Heart left ventricle (tissue), 16 donors: ENCODE measurements at regions not wholly inside any gene's neighbourhood (a gene's known extent, or its start where the extent isn't known, plus 50 kb on each side); places are given as distances from the start of the nearest gene placed in this dataset.

Source experiments
- ATAC-seq, 4 donors: fragments of 200-7000 bp; cut with Tn5 transposase; one replicate each; pipeline ENCODE4 v1.9.1; 2020 to 2022; ENCODE audit warnings: moderate library complexity in 4 of 4, mild to moderate bottlenecking in 3 of 4, moderate number of reproducible peaks in 1 of 4
- DNase-seq, 5 donors: peaks; one replicate each; pipeline ENCODE4 v3.0.0-alpha.2; 2020
- H3K27ac ChIP-seq, 12 donors: fragments of 200-600 bp; sonication (generic) in 4 of 12; one replicate each; pipeline versions ENCODE4 v1.5.0 to v1.8.0; 2016 to 2022; ENCODE audit warnings: mild to moderate bottlenecking in 2 of 12
- H3K27me3 ChIP-seq, 9 donors: fragments of 200-600 bp; sonication (generic) in 2 of 9; one replicate each; pipeline versions ENCODE4 v1.5.1 to v1.8.0; 2016 to 2022; ENCODE audit warnings: mild to moderate bottlenecking in 3 of 9
- H3K36me3 ChIP-seq, 9 donors: fragments of 200-600 bp; sonication (generic) in 2 of 9; one replicate each; pipeline versions ENCODE4 v1.5.0 to v1.8.0; 2018 to 2022; ENCODE audit warnings: mild to moderate bottlenecking in 2 of 9
- H3K4me1 ChIP-seq, 12 donors: fragments of 200-600 bp; sonication (generic) in 4 of 12; one replicate each; pipeline versions ENCODE4 v1.5.0 to v1.8.0; 2016 to 2022; ENCODE audit warnings: mild to moderate bottlenecking in 3 of 12
- H3K4me3 ChIP-seq, 12 donors: fragments of 200-600 bp; sonication (generic) in 4 of 12; one replicate each; pipeline versions ENCODE4 v1.5.0 to v1.8.0; 2017 to 2022; ENCODE audit warnings: mild to moderate bottlenecking in 9 of 12, moderate library complexity in 4 of 12
- H3K9me3 ChIP-seq, 12 donors: fragments of 200-600 bp; sonication (generic) in 4 of 12; one replicate each; pipeline versions ENCODE4 v1.5.0 to v1.8.0; 2016 to 2022; ENCODE audit warnings: mild to moderate bottlenecking in 1 of 12
- POLR2A ChIP-seq, 2 donors: fragments of 450-650 bp; IDR thresholded peaks; one replicate each; pipeline ENCODE4 v1.6.1; 2017; ENCODE audit warnings: antibody characterized with exemption in 2 of 2, mild to moderate bottlenecking in 2 of 2, moderate library complexity in 2 of 2
- WGBS, 4 donors: extraction: QIAGEN DNeasy Blood & Tissue Kit in 2 of 4; methylation state at CpG; one replicate each; pipeline versions ENCODE4 v1.1.5 to v1.1.7; 2013 to 2018; 5-methylcytosine and 5-hydroxymethylcytosine counted together
- intact Hi-C, 10 donors: fragments of 100-400 bp; cut with DNase I; formaldehyde crosslinking; loops; one replicate each; pipeline versions ENCODE4 v1.11.1 to v1.14.2; 2022
- TF ChIP-seq, protein P1 (sequence below), 12 donors: fragments of 200-600 bp; sonication (generic) in 4 of 12; IDR thresholded peaks; one replicate each; pipeline versions ENCODE4 v1.5.0 to v1.8.0; 2018 to 2022; ENCODE audit warnings: antibody characterized with exemption in 12 of 12, mild to moderate bottlenecking in 5 of 12
- donor health status: ischemic (EF 13 %, LVEDD 7.1; RV severe dilation, severe dysfunction).
- donor health status: healthy with polysubstance abuse.
- donor health status: DM: no; HTN: yes; CAD: no.
- donor health status: DM: no; HTN: no; CAD: no.
- donor health status: ischemic (EF 25% LVEDD 6.9; RV normal size, moderate dysfunction).
- donor health status: ischemic (EF 25% LVEDD 5.7; RV mildly dilated, moderate dysfunction).
- donor health status: healthy.
- donor health status: DM: yes; HTN: yes; CAD: no.
- donor health status: ischemic (EF 35%, LVEDD 5.7; RV mildly dilated, moderate dysfunction).
- donor health status: nonischemic (EF 11% LVEDD 7.7; RV severe dilation, severe dysfunction).
- donor health status: DM: yes; HTN: yes; CAD: no.
- donor health status: PGD.
- donor health status: ischemic (EF 29% LVEDD 5.4; RV normal size, mild dysfunction).
- donor health status: nonischemic (EF 23%, LVEDD 6.1; RV moderate dilation, normal function).

DNA sequence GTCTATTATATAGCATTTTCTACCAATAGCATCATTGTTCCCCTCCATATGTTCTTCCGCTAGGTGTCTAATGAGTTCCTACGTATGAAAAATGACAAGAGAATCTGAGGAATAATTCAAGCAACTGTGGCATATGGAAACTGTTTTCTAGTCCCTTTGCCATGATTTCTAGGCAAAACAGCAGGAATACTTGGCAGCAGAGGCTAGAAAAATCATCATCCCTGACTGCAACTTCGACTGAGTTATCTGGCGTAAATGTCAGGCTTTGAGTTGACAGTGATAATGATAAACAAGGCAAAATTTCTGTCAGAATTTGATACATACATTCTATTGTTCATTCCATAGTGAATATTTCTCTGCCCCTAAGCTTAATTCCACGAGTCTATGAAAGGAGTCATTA is 572.8 kb upstream of the USP15 start:
- Histone ChIP-seq H3K36me3 (no peaks in the 10 kb centered on the region), H3K27ac (no peak overlapping the region), H3K27me3 (no peaks in the 10 kb centered on the region), H3K4me3 (no peak overlapping the region), H3K9me3 (no peaks in the 10 kb centered on the region), H3K4me1 (no peaks in the 10 kb centered on the region)
- TF ChIP-seq, protein P1, sequence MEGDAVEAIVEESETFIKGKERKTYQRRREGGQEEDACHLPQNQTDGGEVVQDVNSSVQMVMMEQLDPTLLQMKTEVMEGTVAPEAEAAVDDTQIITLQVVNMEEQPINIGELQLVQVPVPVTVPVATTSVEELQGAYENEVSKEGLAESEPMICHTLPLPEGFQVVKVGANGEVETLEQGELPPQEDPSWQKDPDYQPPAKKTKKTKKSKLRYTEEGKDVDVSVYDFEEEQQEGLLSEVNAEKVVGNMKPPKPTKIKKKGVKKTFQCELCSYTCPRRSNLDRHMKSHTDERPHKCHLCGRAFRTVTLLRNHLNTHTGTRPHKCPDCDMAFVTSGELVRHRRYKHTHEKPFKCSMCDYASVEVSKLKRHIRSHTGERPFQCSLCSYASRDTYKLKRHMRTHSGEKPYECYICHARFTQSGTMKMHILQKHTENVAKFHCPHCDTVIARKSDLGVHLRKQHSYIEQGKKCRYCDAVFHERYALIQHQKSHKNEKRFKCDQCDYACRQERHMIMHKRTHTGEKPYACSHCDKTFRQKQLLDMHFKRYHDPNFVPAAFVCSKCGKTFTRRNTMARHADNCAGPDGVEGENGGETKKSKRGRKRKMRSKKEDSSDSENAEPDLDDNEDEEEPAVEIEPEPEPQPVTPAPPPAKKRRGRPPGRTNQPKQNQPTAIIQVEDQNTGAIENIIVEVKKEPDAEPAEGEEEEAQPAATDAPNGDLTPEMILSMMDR (IDR thresholded peaks at IDR 0.05) = no peak
- no peak for TF ChIP-seq POLR2A (IDR thresholded peaks at IDR 0.05)
- WGBS, 4 donors = 57 to 63% (median 59%) methylated on average over 5 of the region's 5 CpGs
- no peak for DNase-seq
- intact Hi-C loops = no loop called here
- ATAC-seq = no peak

DNA sequence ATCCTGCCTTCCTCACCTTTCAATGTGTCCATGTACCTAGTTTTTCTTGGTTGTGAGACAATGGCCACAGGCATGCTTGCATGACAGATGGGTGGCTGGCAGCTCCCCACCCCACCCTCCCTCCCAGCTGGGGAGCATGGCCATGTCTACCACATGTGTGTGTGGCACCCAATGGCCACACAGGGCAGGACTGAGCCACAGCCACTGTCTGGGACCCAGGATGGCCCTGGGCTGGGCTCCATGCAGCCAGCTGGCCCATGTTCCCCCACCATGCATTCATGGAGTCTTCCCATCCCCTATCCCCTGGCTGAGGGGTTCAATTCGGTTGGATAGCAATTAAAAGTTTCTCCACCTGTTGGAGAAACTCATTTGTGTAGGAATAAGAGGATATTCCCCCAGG is 566.0 kb upstream of the USP15 start:
- intact Hi-C loops = no loop called here
- TF ChIP-seq POLR2A (IDR thresholded peaks at IDR 0.05) = no peak
- TF ChIP-seq, protein P1 (IDR thresholded peaks at IDR 0.05) = no peak
- Histone ChIP-seq H3K36me3 (no peaks in the 10 kb centered on the region), H3K4me1 (no peaks in the 10 kb centered on the region), H3K4me3 (no peak overlapping the region), H3K27ac (no peak overlapping the region), H3K27me3 (no peaks in the 10 kb centered on the region), H3K9me3 (peaks cover 0 to 47% (median 25%) of the 10 kb centered on the region in 12 donors)
- WGBS, 4 donors = 29 to 39% (median 29%) methylated on average over 1 of the region's 1 CpG
- ATAC-seq (no peak), DNase-seq (no peak)

DNA sequence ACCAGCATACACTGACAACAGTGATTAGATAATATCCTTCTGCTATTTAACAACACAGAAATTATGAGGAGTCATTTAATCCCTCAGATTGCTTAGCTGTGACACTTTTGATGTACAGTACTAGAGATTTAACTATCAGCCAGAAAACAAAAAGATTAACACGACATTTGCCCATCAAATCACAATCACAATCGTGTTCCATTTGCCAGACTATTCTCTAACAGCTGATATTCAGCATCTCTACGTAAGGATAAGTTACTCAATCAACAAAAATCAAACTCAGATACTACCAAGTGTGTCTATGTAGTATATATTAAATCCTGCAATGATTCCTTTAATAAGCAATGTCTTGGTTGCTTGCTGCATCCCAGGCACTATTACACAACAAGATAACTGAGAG is 558.7 kb upstream of the USP15 start:
- peaks cover 0 to 29% (median 16%) of the 10 kb centered on the region in 12 donors for H3K9me3 ChIP-seq
- no peak for DNase-seq
- H3K4me1 ChIP-seq = no peaks in the 10 kb centered on the region
- no peak for TF ChIP-seq POLR2A (IDR thresholded peaks at IDR 0.05)
- TF ChIP-seq, protein P1 (IDR thresholded peaks at IDR 0.05) = no peak
- H3K27me3 ChIP-seq = no peaks in the 10 kb centered on the region
- no peaks in the 10 kb centered on the region for H3K36me3 ChIP-seq
- intact Hi-C loops = no loop called here
- no peak overlapping the region for H3K4me3 ChIP-seq
- no peak overlapping the region for H3K27ac ChIP-seq
- WGBS, 4 donors = 40 to 50% (median 47%) methylated on average over 3 of the region's 3 CpGs
- ATAC-seq = no peak

DNA sequence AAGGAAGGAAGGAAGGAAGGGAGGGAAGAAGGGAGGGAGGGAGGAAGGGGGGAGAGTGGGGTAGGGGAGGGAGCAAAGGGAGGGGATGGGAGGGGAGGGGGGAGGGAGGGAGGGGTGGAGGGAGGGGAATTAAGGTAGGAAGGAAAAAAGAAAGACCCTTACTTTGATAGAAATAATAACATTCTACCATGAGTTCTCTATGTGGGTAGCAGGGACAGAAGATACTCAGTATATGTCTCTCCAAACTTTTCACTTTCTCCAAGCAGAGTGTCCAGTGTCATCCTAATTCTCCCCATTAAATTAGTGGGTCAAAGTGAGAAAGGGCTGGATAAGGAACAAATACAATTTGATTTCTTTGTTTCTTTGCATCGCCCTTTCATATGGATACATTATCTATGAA is 553.4 kb upstream of the USP15 start:
- WGBS, 4 donors = 92 to 98% (median 95%) methylated on average over 1 of the region's 1 CpG

More for the DNA sequence above, 553.4 kb upstream of the USP15 start:
- no peaks in the 10 kb centered on the region for H3K27me3 ChIP-seq
- H3K36me3 ChIP-seq = no peaks in the 10 kb centered on the region
- no peak for ATAC-seq
- intact Hi-C loops = no loop called here
- no peak overlapping the region for H3K27ac ChIP-seq
- H3K4me3 ChIP-seq = no peak overlapping the region
- H3K4me1 ChIP-seq = no peaks in the 10 kb centered on the region
- no peak for TF ChIP-seq POLR2A (IDR thresholded peaks at IDR 0.05)
- TF ChIP-seq, protein P1 (IDR thresholded peaks at IDR 0.05) = no peak
- no peaks in the 10 kb centered on the region for H3K9me3 ChIP-seq
- no peak for DNase-seq
